ENCODE measurements at regions not wholly inside any gene's neighbourhood (a gene's known extent, or its start where the extent isn't known, plus 50 kb on each side); places are given as distances from the start of the nearest gene placed in this dataset.
"Not testable (repeated sequence)": the region's sequence is repeated elsewhere in the genome, so short reads cannot be mapped to it uniquely, and the experiment has no call there.

- no peak for DNase-seq (ENCODE audit: low spot score)
Observed at GRCh38 chr12:89783359-89784060, 74.9 kb upstream of the ATP2B1 start.

- no peak for DNase-seq (ENCODE audit: low spot score)
Observed at GRCh38 chr12:89782807-89783206, 74.2 kb upstream of the ATP2B1 start.

- no peak for DNase-seq (ENCODE audit: low spot score)
Observed at GRCh38 chr12:89781946-89782550, 73.4 kb upstream of the ATP2B1 start.

GRCh38 chr12:89781156-89781555, 72.5 kb upstream of the ATP2B1 start:
- no peak for DNase-seq (ENCODE audit: low spot score)

- DNase-seq (ENCODE audit: low spot score) = peak; percentile 47
Observed at GRCh38 chr12:89779090-89779489, 70.5 kb upstream of the ATP2B1 start.

GRCh38 chr12:89777733-89778379, 69.2 kb upstream of the ATP2B1 start:
- DNase-seq (ENCODE audit: low spot score) = no peak

- DNase-seq (ENCODE audit: low spot score) = no peak
Observed at GRCh38 chr12:89775986-89776365, 67.3 kb upstream of the ATP2B1 start.

GRCh38 chr12:89775063-89775985, 66.7 kb upstream of the ATP2B1 start:
- DNase-seq (ENCODE audit: low spot score) = no peak

GRCh38 chr12:89774645-89775044, 66.0 kb upstream of the ATP2B1 start:
- DNase-seq (ENCODE audit: low spot score) = no peak

GRCh38 chr12:89770391-89770790, 61.8 kb upstream of the ATP2B1 start:
- no peak for DNase-seq (ENCODE audit: low spot score)

GRCh38 chr12:89769483-89769818, 60.8 kb upstream of the ATP2B1 start:
- DNase-seq (ENCODE audit: low spot score) = no peak

- peak; percentile 71 for DNase-seq (ENCODE audit: low spot score)
Observed at GRCh38 chr12:89768586-89769482, 60.2 kb upstream of the ATP2B1 start.

GRCh38 chr12:89765959-89766824, 57.6 kb upstream of the ATP2B1 start:
- no peak for DNase-seq (ENCODE audit: low spot score)

GRCh38 chr12:89764164-89764563, 55.5 kb upstream of the ATP2B1 start:
- DNase-seq (ENCODE audit: low spot score) = not testable (repeated sequence)

GRCh38 chr12:89762498-89763170, 54.0 kb upstream of the ATP2B1 start:
- peak; percentile 59 for DNase-seq (ENCODE audit: low spot score)

- no peak for DNase-seq (ENCODE audit: low spot score)
Observed at GRCh38 chr12:89760783-89761182, 52.1 kb upstream of the ATP2B1 start.
